Fibroblast of pulmonary artery (primary cell): ENCODE measurements at regions not wholly inside any gene's neighbourhood (a gene's known extent, or its start where the extent isn't known, plus 50 kb on each side); places are given as distances from the start of the nearest gene placed in this dataset.
A peak's percentile ranks its signal among the peaks of the same experiment; 100 is the strongest.

ENCODE experiments used
- DNase-seq: peaks from one replicate; pipeline ENCODE4 v3.0.0-alpha.2; 2010; ENCODE audit warnings: low read depth
- H3K4me3 ChIP-seq: replicated peaks from 2 replicates; pipeline ENCODE4 v1.5.1; 2011; ENCODE audit warnings: low read depth, mild to moderate bottlenecking, control low read depth, low read length, moderate library complexity
- TF ChIP-seq, protein P1 (sequence below): IDR thresholded peaks from 2 replicates; pipeline ENCODE4 v1.5.1; 2011; ENCODE audit warnings: mild to moderate bottlenecking, control low read depth, low read length, inconsistent platforms; ENCODE audit errors: missing control alignments

DNA sequence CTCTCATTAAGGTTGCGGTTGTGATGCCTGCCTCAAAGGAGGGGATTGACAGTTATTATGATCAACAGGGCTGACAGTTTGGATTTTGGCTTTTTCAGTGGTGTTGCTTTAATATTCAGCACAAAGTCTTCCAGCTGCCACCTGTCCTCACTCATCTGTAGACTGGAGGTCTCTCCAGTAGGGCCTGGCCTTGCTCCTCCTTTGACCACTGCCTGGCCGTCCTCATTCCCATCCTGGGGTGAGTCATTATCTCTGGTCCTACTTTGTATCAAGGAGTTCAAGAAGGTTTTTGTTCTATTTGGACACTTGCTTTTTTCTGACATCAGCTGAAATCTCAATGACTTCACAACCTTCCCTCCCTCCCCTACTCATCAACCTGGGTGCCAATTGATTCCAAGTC, 95.1 kb upstream of the ZPLD1 start:
- no peak for DNase-seq
- TF ChIP-seq, protein P1, sequence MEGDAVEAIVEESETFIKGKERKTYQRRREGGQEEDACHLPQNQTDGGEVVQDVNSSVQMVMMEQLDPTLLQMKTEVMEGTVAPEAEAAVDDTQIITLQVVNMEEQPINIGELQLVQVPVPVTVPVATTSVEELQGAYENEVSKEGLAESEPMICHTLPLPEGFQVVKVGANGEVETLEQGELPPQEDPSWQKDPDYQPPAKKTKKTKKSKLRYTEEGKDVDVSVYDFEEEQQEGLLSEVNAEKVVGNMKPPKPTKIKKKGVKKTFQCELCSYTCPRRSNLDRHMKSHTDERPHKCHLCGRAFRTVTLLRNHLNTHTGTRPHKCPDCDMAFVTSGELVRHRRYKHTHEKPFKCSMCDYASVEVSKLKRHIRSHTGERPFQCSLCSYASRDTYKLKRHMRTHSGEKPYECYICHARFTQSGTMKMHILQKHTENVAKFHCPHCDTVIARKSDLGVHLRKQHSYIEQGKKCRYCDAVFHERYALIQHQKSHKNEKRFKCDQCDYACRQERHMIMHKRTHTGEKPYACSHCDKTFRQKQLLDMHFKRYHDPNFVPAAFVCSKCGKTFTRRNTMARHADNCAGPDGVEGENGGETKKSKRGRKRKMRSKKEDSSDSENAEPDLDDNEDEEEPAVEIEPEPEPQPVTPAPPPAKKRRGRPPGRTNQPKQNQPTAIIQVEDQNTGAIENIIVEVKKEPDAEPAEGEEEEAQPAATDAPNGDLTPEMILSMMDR = no peak
- no peak overlapping the region for H3K4me3 ChIP-seq

DNA sequence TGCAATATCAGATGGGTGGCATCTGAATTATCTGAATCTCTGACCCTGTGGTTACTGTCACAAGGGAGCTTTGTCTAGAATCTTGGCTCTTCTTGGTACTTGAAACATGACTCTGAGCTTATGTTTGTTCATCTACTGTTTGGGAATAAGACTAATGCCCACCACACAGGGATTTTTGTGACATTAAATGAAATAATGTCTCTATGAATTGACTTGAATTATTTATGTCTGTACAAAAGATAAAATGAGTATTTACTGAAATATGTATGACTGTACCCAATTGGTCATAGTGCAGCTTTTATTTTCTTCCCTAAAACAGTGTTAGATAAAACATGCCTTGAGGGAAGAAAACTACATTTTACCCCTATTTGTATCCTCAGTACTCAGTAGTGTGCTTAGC, 87.9 kb upstream of the ZPLD1 start:
- DNase-seq = no peak
- TF ChIP-seq, protein P1 = no peak
- H3K4me3 ChIP-seq = no peak overlapping the region

DNA sequence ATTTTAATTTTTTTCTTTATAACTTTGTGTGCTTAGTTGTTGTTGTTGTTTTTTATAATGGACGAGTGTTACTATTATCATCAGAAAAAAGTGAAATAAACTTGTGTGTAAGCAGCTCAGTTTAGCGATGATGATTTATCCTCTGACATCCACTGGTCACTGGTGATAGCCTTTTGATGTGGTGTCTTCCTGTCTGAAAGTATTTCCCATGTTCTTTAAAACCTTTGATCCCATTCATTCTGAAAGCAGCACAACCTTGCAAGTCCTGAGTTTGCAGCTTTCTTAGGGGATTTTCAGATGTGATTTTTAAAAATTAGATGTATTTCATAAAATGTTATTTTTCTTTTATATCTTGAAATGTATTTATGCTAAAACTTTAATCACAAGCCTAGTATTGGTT, 85.9 kb upstream of the ZPLD1 start:
- TF ChIP-seq, protein P1 = no peak
- no peak overlapping the region for H3K4me3 ChIP-seq
- no peak for DNase-seq

DNA sequence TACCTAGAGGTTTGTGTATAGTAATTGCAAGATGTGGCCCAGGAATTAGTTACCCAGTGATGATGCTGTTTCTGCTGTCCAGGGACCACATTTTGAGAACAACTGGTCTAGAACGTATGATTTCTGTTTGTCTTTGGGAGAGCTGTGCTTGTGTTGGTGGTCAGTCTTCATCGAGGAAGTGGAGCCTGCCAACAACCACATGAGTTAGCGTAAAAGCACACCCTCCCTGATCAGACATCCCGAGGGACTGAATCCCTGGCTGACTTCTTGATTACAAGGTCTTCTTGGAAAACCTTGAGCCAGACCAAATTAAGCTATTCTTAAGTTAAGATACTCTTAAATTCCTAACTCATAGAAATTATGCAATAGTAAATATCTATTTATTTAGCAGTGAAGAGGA, 81.7 kb upstream of the ZPLD1 start:
- TF ChIP-seq, protein P1 = no peak
- peak; percentile 23 for DNase-seq
- no peak overlapping the region for H3K4me3 ChIP-seq

DNA sequence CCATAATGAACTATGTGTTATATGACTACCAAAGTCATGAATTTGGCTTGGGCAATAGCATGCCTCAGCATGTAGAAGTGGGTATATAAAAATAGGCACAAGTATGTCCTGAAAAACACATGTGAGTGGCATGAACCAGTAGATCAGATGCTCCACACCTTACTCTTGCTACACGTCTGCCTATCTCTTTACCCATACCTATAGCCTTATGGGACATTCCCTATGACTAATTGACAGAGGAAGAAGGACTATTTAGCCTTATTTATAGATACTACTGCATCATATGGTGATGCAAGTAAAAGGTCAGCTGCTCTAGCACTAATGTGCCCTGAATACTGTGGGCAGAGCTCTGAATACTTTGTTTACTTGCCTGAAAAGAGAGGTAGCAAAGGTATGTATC, 81.0 kb upstream of the ZPLD1 start:
- TF ChIP-seq, protein P1 = no peak
- DNase-seq = no peak
- H3K4me3 ChIP-seq = no peak overlapping the region

DNA sequence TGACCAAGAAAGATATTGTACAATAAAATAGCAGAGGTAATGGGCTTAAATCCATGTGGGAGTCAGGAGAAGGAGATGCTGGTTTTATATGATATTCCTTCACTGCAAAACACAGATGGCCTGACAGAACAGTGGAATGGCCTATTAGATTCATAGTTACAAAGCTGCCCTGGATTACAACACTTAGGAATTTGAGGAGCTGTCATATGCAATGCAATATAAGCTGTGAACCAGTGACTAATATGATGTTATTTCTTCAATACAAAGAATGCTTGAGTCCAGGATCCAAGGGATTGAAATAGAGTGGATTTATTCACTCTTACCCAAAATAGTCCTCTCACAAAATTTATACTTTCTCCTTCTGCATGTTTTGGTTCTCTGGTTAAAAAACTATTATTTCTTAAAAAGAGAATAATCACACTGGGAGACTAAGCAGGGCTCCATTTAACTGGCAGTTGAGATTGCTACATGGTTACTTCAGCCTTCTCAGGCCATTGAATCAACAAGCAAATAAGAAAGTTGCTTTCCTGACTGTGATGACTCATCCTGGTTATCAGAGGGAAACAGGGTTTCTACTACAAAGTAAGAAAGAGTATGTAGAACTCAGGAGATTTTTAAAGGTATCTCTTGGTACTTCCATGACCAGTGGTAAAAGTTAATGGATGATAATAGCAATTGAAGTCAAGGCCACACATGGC, 79.8 kb upstream of the ZPLD1 start:
- DNase-seq = peak; percentile 76
- no peak overlapping the region for H3K4me3 ChIP-seq

More for the DNA sequence above, 79.8 kb upstream of the ZPLD1 start:
- TF ChIP-seq, protein P1 = no peak
